B cell (primary cell): ENCODE measurements at regions not wholly inside any gene's neighbourhood (a gene's known extent, or its start where the extent isn't known, plus 50 kb on each side); places are given as distances from the start of the nearest gene placed in this dataset.

Experiments
- CTCF ChIP-seq: fragments of 200-600 bp; IDR thresholded peaks from one replicate; pipeline ENCODE4 v1.8.0; 2022; ENCODE audit warnings: antibody characterized with exemption, mild to moderate bottlenecking
- EZH2 ChIP-seq: IDR thresholded peaks from 2 replicates; pipeline ENCODE4 v1.6.1; 2012; ENCODE audit warnings: borderline replicate concordance, low read depth, mild to moderate bottlenecking, moderate library complexity, low read length; ENCODE audit not compliant: insufficient read depth, poor library complexity, severe bottlenecking

- TF ChIP-seq CTCF (no peak), EZH2 (no peak)
Observed at GRCh38 chr14:86091811-86092210, 561.9 kb downstream of the FLRT2 start.
